T-helper 17 cell (primary cell): ENCODE measurements at regions not wholly inside any gene's neighbourhood (a gene's known extent, or its start where the extent isn't known, plus 50 kb on each side); places are given as distances from the start of the nearest gene placed in this dataset.

ENCODE experiments used
- ATAC-seq: fragments of 150-1000 bp; cut with Tn5 transposase; 2 replicates; pipeline ENCODE4 v1.10.0; 2021; ENCODE audit warnings: mild to moderate bottlenecking, moderate library complexity
- DNase-seq, 3 donors: peaks; one replicate each; pipeline versions ENCODE4 v3.0.0 to v3.0.0-alpha.2; 2020 to 2021
- H3K9me3 ChIP-seq: one replicate; pipeline ENCODE4 v1.7.0; 2013; ENCODE audit warnings: low read length, mild to moderate bottlenecking; ENCODE audit not compliant: control insufficient read depth, poor library complexity, severe bottlenecking
- H3K27ac Mint-ChIP-seq: one replicate; pipeline ENCODE4 v1.8.0; 2022; ENCODE audit warnings: mild to moderate bottlenecking, moderate library complexity, mixed read lengths
- H3K27me3 Mint-ChIP-seq: one replicate; pipeline ENCODE4 v1.8.0; 2022; ENCODE audit warnings: mixed read lengths
- H3K36me3 Mint-ChIP-seq: one replicate; pipeline ENCODE4 v1.8.0; 2022; ENCODE audit warnings: low read depth, mixed read lengths
- H3K4me1 Mint-ChIP-seq: one replicate; pipeline ENCODE4 v1.8.0; 2022; ENCODE audit warnings: mild to moderate bottlenecking, mixed read lengths
- H3K4me3 Mint-ChIP-seq: one replicate; pipeline ENCODE4 v1.8.0; 2022; ENCODE audit warnings: mild to moderate bottlenecking, moderate library complexity, mixed read lengths

DNA sequence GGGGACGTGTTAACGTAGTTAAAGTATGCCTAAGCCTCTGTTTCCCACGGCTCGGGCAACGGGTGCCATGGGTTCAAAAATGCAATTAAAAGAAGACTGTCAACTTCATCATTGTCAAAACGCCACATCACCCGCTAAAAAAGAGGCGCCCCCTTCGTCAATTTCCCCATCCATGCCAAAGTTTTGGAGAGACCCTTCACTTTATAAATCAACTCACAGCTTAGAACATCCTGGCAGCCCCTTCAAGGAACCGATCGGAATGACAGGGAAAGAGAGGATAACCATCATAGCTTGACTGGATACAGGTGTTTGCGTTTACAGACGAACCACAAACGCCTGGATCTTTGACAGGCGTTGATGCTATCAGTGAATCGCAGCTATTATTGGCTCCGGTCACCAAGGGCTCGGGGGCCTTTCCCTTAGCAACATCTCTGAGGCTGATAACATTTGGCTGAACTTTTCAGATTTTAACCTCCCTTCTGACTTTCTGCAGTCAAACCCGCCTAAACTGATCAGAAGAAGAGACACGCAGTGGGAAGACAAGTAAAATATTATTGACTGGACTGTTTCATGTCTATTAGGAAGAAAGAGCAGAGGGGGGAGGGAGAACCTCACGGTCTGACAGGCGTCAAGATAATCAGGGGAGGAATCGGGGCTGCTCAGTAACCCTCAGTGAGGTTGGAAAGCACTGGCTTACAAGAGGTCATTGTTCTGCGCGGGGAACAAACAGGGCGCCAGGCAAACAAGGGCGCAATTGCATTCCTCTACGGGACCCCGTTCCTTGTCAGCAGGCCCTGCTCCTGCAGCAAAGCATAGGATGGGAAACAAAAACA is 322.5 kb upstream of the ZNF507 start:
- no peaks in the 10 kb centered on the region for H3K9me3 ChIP-seq
- H3K27ac Mint-ChIP-seq, result no peak overlapping the region
- no peaks in the 10 kb centered on the region for H3K36me3 Mint-ChIP-seq

DNA sequence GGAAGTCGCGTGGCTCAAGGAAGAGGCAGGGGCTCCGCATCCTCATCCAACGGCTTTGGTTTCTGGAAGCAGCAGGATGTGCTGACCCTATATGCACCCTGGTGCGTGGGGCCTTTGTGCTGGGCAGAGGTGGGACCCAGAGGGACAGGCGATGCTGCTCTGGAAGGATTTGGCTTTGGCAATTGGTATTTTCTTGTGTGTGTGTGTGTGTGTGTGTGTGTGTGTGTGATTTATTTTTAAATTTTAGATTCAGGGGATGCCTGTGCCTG is 321.9 kb upstream of the ZNF507 start:
- ATAC-seq (no peak), DNase-seq (no peak)
- Mint-ChIP-seq H3K36me3 (no peaks in the 10 kb centered on the region), H3K27ac (no peak overlapping the region), H3K4me1 (no peaks in the 10 kb centered on the region), H3K4me3 (no peak overlapping the region), H3K27me3 (no peaks in the 10 kb centered on the region)
- no peaks in the 10 kb centered on the region for H3K9me3 ChIP-seq

More for the DNA sequence above, 322.5 kb upstream of the ZNF507 start:
- DNase-seq (no peak), ATAC-seq (no peak)
- Mint-ChIP-seq H3K4me1 (no peaks in the 10 kb centered on the region), H3K4me3 (no peak overlapping the region), H3K27me3 (no peaks in the 10 kb centered on the region)

DNA sequence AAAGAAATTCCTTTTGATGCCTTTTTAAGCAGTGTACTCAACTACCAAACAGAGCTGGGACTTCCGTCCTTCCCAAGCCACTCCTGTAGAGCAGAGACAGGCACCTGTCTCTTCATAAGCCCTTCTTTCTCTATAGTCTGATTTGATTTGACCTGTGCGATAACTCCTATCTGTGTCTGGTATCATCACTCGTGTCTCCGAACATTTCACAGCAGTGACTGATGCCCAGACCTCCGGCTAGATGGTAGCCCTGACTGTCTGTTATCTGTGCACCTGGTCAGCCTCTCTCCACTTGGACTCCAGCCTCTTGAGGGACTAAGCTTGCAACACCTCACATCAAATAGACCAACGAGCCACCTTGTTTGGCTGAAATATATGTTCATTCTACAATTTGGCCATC is 316.2 kb upstream of the ZNF507 start:
- Mint-ChIP-seq H3K36me3 (no peaks in the 10 kb centered on the region), H3K4me1 (no peaks in the 10 kb centered on the region), H3K27ac (no peak overlapping the region), H3K4me3 (no peak overlapping the region), H3K27me3 (no peaks in the 10 kb centered on the region)
- no peak for ATAC-seq
- DNase-seq, result no peak
- H3K9me3 ChIP-seq, result no peaks in the 10 kb centered on the region

DNA sequence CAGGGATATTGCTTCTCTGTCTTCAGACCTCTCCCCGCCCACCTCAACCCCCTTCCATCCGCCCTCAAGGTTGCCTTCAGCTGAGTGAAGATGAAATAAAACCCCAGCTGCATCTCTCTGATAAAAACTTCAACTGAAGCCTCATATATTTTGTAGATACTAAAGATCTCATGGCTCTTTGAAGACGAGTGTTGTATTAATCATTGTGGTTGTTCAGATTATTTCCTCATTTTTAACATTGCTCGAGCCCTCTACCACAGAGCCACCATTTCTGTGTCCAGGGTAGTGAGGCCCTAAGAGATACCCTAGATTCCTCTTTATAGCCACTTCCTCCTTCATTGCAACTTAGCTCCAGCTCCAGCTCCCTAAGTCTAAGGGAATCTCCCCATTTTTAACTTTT is 312.8 kb upstream of the ZNF507 start:
- H3K36me3 Mint-ChIP-seq, result no peaks in the 10 kb centered on the region
- ATAC-seq (no peak), DNase-seq (no peak)
- peaks cover 13% of the 10 kb centered on the region for H3K27me3 Mint-ChIP-seq
- H3K9me3 ChIP-seq, result no peaks in the 10 kb centered on the region
- no peaks in the 10 kb centered on the region for H3K4me1 Mint-ChIP-seq
- H3K4me3 Mint-ChIP-seq, result no peak overlapping the region
- H3K27ac Mint-ChIP-seq, result no peak overlapping the region

DNA sequence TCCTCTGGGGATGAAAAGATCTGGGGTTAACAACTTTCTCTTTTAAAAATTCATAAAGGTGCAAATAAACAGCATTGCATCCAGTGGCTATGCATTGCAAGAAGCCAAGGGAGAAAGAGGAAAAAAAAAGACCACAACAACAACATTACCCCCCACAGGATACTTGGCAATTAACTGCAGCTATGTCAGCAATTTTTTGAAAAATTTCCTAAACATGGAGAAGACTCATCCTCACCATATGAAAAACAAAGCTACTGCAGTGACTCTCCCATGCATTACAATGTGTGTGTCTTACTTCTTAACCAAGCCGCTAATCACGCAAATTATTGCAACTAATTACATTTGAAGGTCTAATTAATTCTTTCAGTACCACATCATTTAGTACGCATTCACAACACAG is 309.8 kb upstream of the ZNF507 start:
- no peak overlapping the region for H3K27ac Mint-ChIP-seq
- H3K4me1 Mint-ChIP-seq, result no peaks in the 10 kb centered on the region
- H3K9me3 ChIP-seq, result peaks cover 2% of the 10 kb centered on the region
- DNase-seq (no peak), ATAC-seq (no peak)
- no peak overlapping the region for H3K4me3 Mint-ChIP-seq
- H3K36me3 Mint-ChIP-seq, result no peaks in the 10 kb centered on the region
- H3K27me3 Mint-ChIP-seq, result peaks cover 25% of the 10 kb centered on the region

DNA sequence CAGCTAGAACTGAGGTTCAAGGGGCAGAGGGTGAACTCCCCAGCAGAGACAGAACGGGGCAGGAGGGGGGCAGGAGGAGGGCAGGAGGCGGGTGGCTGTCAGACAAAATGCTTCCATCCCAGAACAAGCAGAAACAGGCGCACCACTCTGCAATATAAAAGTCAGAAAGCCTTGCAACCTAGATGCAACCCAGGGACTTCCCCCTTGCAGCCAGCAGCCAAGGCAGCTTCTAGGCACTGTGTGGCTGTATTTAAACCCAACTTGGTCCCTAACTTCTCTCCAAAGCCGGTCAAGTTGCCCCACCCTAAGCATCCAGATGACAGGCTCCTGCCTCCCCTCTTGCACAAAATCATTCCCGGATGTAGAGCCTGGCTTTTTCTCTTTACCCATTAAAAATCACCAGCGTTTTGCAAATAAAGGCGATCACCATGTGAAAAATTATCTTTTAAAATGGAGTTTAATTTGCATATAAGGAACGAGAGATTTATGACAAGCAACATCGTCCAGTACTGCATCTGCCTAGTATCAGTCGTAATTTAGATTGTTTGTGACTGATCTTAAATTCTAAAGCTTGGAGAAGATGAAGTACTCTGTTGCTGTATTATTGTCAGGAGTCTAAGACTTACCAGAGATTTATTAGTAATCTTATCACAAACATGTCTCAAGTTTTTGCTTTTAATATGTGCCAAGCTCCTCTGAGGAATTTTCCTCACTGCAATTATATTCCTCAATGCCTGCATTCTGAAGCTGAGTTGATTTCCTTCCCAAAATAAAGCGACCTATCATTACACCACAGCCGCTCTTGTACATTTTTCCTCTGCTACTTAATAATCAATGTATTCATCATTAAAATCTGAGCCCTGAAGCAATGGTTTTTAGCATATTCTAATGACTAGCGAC is 307.1 kb upstream of the ZNF507 start:
- Mint-ChIP-seq H3K36me3 (no peaks in the 10 kb centered on the region), H3K27ac (no peak overlapping the region), H3K4me1 (peaks cover 2% of the 10 kb centered on the region), H3K4me3 (no peak overlapping the region), H3K27me3 (peaks cover 42% of the 10 kb centered on the region)
- DNase-seq, result no peak
- peaks cover 2% of the 10 kb centered on the region for H3K9me3 ChIP-seq
- ATAC-seq, result no peak

DNA sequence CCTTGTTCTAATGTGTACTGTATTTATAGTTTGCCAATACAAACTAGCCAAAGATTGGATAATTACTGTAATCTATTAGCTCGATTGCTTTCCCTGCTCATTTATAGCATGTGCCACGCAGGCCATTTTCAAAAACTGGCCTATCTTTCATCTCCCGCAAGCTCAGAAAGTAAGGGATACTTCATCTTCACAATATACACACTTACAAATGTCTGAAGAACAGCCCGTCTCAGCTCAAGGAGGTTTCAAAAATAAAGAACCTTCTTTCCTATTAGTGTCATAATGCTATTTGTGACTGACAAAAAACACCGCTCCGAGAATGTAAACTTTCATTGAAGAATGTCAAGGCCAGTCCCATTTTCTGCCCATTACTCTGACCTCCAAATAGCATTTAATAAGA is 306.4 kb upstream of the ZNF507 start:
- Mint-ChIP-seq H3K27ac (no peak overlapping the region), H3K4me3 (no peak overlapping the region), H3K4me1 (peaks cover 2% of the 10 kb centered on the region), H3K27me3 (peaks cover 49% of the 10 kb centered on the region), H3K36me3 (no peaks in the 10 kb centered on the region)
- H3K9me3 ChIP-seq, result peaks cover 2% of the 10 kb centered on the region
- no peak for ATAC-seq
- DNase-seq, result no peak

DNA sequence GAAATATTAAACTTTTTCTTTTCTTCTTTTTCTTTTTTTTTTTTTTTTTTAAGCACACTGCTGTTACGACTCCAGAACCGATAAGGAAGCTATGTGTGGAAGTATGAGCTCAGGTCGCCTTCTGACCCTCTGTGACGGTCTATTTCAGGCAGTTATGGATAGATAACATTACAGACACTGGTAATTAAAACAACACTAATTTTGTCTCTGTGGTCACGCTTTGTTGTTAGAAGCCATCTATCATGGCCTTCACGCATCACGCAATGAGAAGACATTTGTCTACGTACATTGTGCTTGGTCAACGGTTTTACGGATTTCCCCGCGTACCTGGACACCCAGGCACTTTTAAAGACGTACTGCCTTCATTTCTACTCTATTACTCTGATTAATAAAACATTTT is 306.0 kb upstream of the ZNF507 start:
- no peak for ATAC-seq

DNA sequence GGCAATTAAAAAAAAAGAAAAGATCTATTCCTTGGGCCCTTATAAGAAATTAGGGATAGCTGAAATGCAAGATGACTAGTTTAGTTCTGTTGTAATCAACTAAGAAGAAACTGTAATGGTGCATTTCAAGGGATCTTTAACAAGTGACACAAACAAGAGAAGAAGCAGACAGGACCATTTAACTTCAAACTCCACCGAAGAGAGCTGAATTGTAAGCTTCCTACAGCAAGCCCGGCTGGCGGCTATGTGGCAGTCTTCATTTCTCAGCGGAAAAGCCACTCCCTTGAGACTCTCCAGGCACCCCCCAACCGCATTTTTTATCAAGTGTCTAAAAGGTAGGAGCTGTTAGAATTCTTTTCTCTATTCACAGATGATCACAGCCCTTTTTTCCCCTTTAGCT is 305.2 kb upstream of the ZNF507 start:
- no peak overlapping the region for H3K27ac Mint-ChIP-seq
- DNase-seq (no peak), ATAC-seq (no peak)
- no peak overlapping the region for H3K4me3 Mint-ChIP-seq
- H3K27me3 Mint-ChIP-seq, result peaks cover 50% of the 10 kb centered on the region
- peaks cover 2% of the 10 kb centered on the region for H3K4me1 Mint-ChIP-seq
- H3K9me3 ChIP-seq, result peaks cover 2% of the 10 kb centered on the region
- no peaks in the 10 kb centered on the region for H3K36me3 Mint-ChIP-seq

More for the DNA sequence above, 306.0 kb upstream of the ZNF507 start:
- Mint-ChIP-seq H3K4me3 (no peak overlapping the region), H3K4me1 (peaks cover 2% of the 10 kb centered on the region), H3K27me3 (peaks cover 52% of the 10 kb centered on the region), H3K36me3 (no peaks in the 10 kb centered on the region), H3K27ac (no peak overlapping the region)
- H3K9me3 ChIP-seq, result peaks cover 2% of the 10 kb centered on the region
- no peak for DNase-seq

DNA sequence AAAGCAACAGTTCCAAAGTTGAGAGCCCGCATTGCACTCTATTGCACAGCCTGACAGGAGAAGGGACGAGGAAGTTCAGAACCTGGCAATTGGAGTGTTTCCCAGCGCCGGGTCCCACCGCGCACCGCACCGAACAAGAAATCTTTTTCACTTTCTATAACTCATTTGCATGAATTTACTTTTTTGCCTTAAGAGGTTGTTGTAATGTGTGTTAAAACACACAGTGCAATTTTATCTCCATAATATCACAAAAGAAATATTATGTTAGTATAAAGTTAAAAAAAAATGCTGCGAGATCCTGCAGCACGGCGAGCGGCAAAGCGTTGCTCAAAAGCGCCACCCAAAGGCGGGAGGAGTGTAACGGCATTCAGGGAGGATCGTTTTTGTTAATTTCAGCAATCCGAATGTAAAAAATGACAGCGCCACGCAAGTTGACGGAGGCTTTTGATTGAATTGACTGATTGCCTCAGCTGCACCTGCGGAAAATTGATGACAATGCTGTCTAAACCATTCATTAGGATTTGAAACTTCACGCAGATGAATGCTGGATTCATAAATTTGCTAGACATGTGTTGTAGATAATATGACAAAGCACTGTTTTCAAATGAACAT is 303.6 kb upstream of the ZNF507 start:
- no peak overlapping the region for H3K4me3 Mint-ChIP-seq
- H3K27ac Mint-ChIP-seq, result no peak overlapping the region
- H3K9me3 ChIP-seq, result peaks cover 2% of the 10 kb centered on the region
- H3K27me3 Mint-ChIP-seq, result peaks cover 61% of the 10 kb centered on the region
- H3K36me3 Mint-ChIP-seq, result peaks cover 2% of the 10 kb centered on the region
- H3K4me1 Mint-ChIP-seq, result peaks cover 2% of the 10 kb centered on the region
- DNase-seq, result no peak
- no peak for ATAC-seq

DNA sequence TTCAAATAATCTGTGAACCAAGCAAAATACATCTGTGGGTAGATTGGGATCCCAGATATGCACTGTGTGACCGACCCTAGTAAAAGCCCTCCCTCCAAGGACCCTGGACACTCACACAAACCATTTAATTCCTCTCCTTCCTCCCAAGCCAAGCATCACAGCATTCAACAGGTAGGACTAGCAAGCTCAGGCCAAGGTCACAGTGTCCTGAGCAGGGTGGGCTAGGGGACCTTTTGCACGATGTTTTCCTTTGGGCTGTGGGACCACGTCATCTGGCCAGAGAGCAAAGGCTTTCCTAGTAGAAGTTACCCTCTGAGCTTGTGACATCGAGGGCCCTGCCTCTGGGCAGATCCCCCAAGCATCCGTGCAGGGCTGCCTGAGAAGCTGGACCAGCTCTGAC is 297.6 kb upstream of the ZNF507 start:
- no peaks in the 10 kb centered on the region for H3K4me1 Mint-ChIP-seq
- DNase-seq (no peak), ATAC-seq (no peak)
- no peak overlapping the region for H3K27ac Mint-ChIP-seq
- no peaks in the 10 kb centered on the region for H3K9me3 ChIP-seq
- no peak overlapping the region for H3K4me3 Mint-ChIP-seq
- peaks cover 47% of the 10 kb centered on the region for H3K27me3 Mint-ChIP-seq
- H3K36me3 Mint-ChIP-seq, result peaks cover 2% of the 10 kb centered on the region

DNA sequence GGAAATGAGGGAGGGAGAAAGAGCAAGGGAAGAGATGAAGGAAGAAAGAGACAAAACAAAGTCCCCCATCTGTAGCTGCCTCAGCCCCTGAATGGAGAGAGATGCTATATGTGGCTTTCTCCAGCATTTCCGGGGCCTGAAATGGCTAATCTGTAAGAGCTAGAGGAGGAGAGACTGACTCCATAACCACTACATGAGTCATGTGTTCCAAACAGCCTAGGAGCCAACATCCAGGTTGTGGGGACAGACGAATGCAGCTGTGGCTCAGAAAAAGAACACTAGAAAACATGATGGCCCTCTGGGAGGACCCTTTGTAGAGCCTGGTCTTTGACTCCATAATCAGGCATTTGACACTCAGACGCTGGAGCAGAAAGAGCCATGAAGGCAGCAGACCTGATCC is 292.0 kb upstream of the ZNF507 start:
- ATAC-seq (no peak), DNase-seq (no peak)
- Mint-ChIP-seq H3K27ac (no peak overlapping the region), H3K36me3 (no peaks in the 10 kb centered on the region), H3K4me3 (no peak overlapping the region), H3K4me1 (no peaks in the 10 kb centered on the region), H3K27me3 (peaks cover 6% of the 10 kb centered on the region)
- H3K9me3 ChIP-seq, result no peaks in the 10 kb centered on the region

DNA sequence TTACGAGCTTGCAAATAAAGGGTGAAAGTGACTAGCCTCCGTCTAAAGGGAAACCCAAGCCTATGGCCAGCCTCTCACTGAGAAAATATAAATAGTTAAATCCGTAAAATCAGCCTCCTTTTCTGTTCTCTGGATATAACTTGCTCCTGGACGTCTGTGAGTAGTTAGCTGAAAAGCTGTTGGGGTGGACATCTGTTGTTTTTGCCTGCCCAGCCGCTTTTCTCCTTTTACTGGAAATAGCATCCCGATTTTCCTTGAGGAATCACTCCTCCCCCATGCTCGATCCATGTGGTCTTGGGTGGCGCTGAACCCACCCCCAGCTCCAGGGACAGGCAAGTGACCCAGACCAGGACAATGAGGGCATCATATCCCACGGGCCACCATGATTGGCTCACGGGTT is 291.5 kb upstream of the ZNF507 start:
- ATAC-seq (no peak), DNase-seq (no peak)
- no peaks in the 10 kb centered on the region for H3K4me1 Mint-ChIP-seq
- no peak overlapping the region for H3K4me3 Mint-ChIP-seq
- no peaks in the 10 kb centered on the region for H3K9me3 ChIP-seq
- H3K27ac Mint-ChIP-seq, result no peak overlapping the region
- H3K36me3 Mint-ChIP-seq, result no peaks in the 10 kb centered on the region
- H3K27me3 Mint-ChIP-seq, result peaks cover 6% of the 10 kb centered on the region
